HEK293 (cell line): ENCODE measurements at regions not wholly inside any gene's neighbourhood (a gene's known extent, or its start where the extent isn't known, plus 50 kb on each side); places are given as distances from the start of the nearest gene placed in this dataset.

Source experiments
- ATF2 ChIP-seq: fragments of 450-650 bp; formaldehyde crosslinking; IDR thresholded peaks from 2 replicates; pipeline ENCODE4 v1.5.1; 2016; ENCODE audit warnings: missing biosample characterization, missing genetic modification characterization, low read depth
- HOXC10 ChIP-seq: sonication (generic); formaldehyde crosslinking; IDR thresholded peaks from 2 replicates; pipeline ENCODE4 v1.8.1; 2023; ENCODE audit warnings: mild to moderate bottlenecking, missing genetic modification reagents
- PATZ1 ChIP-seq: fragments of 450-650 bp; formaldehyde crosslinking; IDR thresholded peaks from 2 replicates; pipeline ENCODE4 v1.5.1; 2016; ENCODE audit warnings: missing biosample characterization, missing genetic modification characterization
- PRDM10 ChIP-seq: fragments of 450-650 bp; formaldehyde crosslinking; IDR thresholded peaks from 2 replicates; pipeline ENCODE4 v1.5.1; 2016; ENCODE audit warnings: missing biosample characterization, missing genetic modification characterization
- SCRT2 ChIP-seq: fragments of 450-650 bp; formaldehyde crosslinking; IDR thresholded peaks from 2 replicates; pipeline ENCODE4 v1.5.1; 2016; ENCODE audit warnings: missing biosample characterization, missing genetic modification characterization
- ZBTB10 ChIP-seq: fragments of 450-650 bp; formaldehyde crosslinking; IDR thresholded peaks from 2 replicates; pipeline ENCODE4 v1.5.1; 2016; ENCODE audit warnings: missing biosample characterization, missing genetic modification characterization
- ZBTB6 ChIP-seq: fragments of 450-650 bp; formaldehyde crosslinking; IDR thresholded peaks from 2 replicates; pipeline ENCODE4 v1.5.1; 2017; ENCODE audit warnings: missing biosample characterization, missing genetic modification characterization
- ZBTB8A ChIP-seq: fragments of 450-650 bp; formaldehyde crosslinking; IDR thresholded peaks from 2 replicates; pipeline ENCODE4 v1.5.1; 2016; ENCODE audit warnings: missing biosample characterization, missing genetic modification characterization
- ZNF155 ChIP-seq: fragments of 450-650 bp; formaldehyde crosslinking; IDR thresholded peaks from 2 replicates; pipeline ENCODE4 v1.5.1; 2016; ENCODE audit warnings: missing biosample characterization, missing genetic modification characterization
- ZNF174 ChIP-seq: fragments of 450-650 bp; formaldehyde crosslinking; IDR thresholded peaks from 2 replicates; pipeline ENCODE4 v1.5.0; 2017; ENCODE audit warnings: missing biosample characterization, mild to moderate bottlenecking, missing genetic modification characterization
- ZNF19 ChIP-seq: fragments of 450-650 bp; formaldehyde crosslinking; IDR thresholded peaks from 2 replicates; pipeline ENCODE4; 2016; ENCODE audit warnings: missing biosample characterization, missing genetic modification characterization, low read depth
- ZNF221 ChIP-seq: fragments of 450-650 bp; formaldehyde crosslinking; IDR thresholded peaks from 2 replicates; pipeline ENCODE4 v1.5.1; 2017; ENCODE audit warnings: missing biosample characterization, missing genetic modification characterization, borderline replicate concordance
- ZNF23 ChIP-seq: fragments of 450-650 bp; formaldehyde crosslinking; IDR thresholded peaks from 2 replicates; pipeline ENCODE4 v1.5.1; 2016; ENCODE audit warnings: missing biosample characterization, missing genetic modification characterization, borderline replicate concordance
- ZNF280D ChIP-seq: fragments of 450-650 bp; formaldehyde crosslinking; IDR thresholded peaks from 2 replicates; pipeline ENCODE4 v1.5.1; 2016; ENCODE audit warnings: missing biosample characterization, missing genetic modification characterization
- ZNF311 ChIP-seq: fragments of 450-650 bp; formaldehyde crosslinking; IDR thresholded peaks from 2 replicates; pipeline ENCODE4 v1.5.1; 2017; ENCODE audit warnings: missing biosample characterization, missing genetic modification characterization, borderline replicate concordance
- ZNF354C ChIP-seq: fragments of 450-650 bp; formaldehyde crosslinking; IDR thresholded peaks from 2 replicates; pipeline ENCODE4 v1.5.1; 2016; ENCODE audit warnings: missing biosample characterization, missing genetic modification characterization, low read depth, borderline replicate concordance
- ZNF394 ChIP-seq: fragments of 450-650 bp; formaldehyde crosslinking; IDR thresholded peaks from 2 replicates; pipeline ENCODE4 v1.5.1; 2016; ENCODE audit warnings: missing biosample characterization, missing genetic modification characterization, mild to moderate bottlenecking, moderate library complexity, borderline replicate concordance
- ZNF404 ChIP-seq: fragments of 450-650 bp; formaldehyde crosslinking; IDR thresholded peaks from 2 replicates; pipeline ENCODE4 v1.5.1; 2017; ENCODE audit warnings: missing biosample characterization, missing genetic modification characterization
- ZNF501 ChIP-seq: fragments of 450-650 bp; formaldehyde crosslinking; IDR thresholded peaks from 2 replicates; pipeline ENCODE4 v1.5.1; 2016; ENCODE audit warnings: missing biosample characterization, missing genetic modification characterization
- ZNF544 ChIP-seq: fragments of 450-650 bp; formaldehyde crosslinking; IDR thresholded peaks from 2 replicates; pipeline ENCODE4 v1.5.0; 2017; ENCODE audit warnings: missing biosample characterization, missing genetic modification characterization
- ZNF558 ChIP-seq: fragments of 450-650 bp; formaldehyde crosslinking; IDR thresholded peaks from 2 replicates; pipeline ENCODE4 v1.5.1; 2016; ENCODE audit warnings: missing biosample characterization, missing genetic modification characterization
- ZNF610 ChIP-seq: fragments of 450-650 bp; formaldehyde crosslinking; IDR thresholded peaks from 2 replicates; pipeline ENCODE4 v1.5.1; 2016; ENCODE audit warnings: missing biosample characterization, missing genetic modification characterization, borderline replicate concordance
- ZNF701 ChIP-seq: fragments of 450-650 bp; formaldehyde crosslinking; IDR thresholded peaks from 2 replicates; pipeline ENCODE4 v1.5.1; 2016; ENCODE audit warnings: missing biosample characterization, missing genetic modification characterization
- ZNF768 ChIP-seq: fragments of 450-650 bp; formaldehyde crosslinking; IDR thresholded peaks from 2 replicates; pipeline ENCODE4 v1.5.1; 2018; ENCODE audit warnings: missing biosample characterization, mild to moderate bottlenecking, missing genetic modification characterization
- ZNF776 ChIP-seq: fragments of 450-650 bp; formaldehyde crosslinking; IDR thresholded peaks from 2 replicates; pipeline ENCODE4 v1.5.0; 2017; ENCODE audit warnings: missing biosample characterization, missing genetic modification characterization, borderline replicate concordance
- ZNF837 ChIP-seq: fragments of 450-650 bp; formaldehyde crosslinking; IDR thresholded peaks from 2 replicates; pipeline ENCODE4 v1.5.1; 2016; ENCODE audit warnings: missing biosample characterization, missing genetic modification characterization

- TF ChIP-seq PATZ1 (tag by site-specific recombination) (no peak; the same call in 1 of the 2 replicates), ZBTB6 (tag by site-specific recombination) (peak; percentile 72; the same call in 1 of the 2 replicates), ZNF394 (tag by site-specific recombination) (no peak), PRDM10 (peak; percentile 76), ZNF354C (no peak), ZBTB10 (tag by site-specific recombination) (no peak), ZNF610 (no peak), ZNF221 (tag by site-specific recombination) (no peak), ZNF776 (tag by site-specific recombination) (no peak), ZNF19 (tag by site-specific recombination) (no peak), ZBTB8A (tag by site-specific recombination) (0 out of 2 replicates have a peak, but pooled peaks have one; percentile 23), ZNF311 (tag by site-specific recombination) (no peak), ZNF174 (no peak), ZNF558 (tag by site-specific recombination) (no peak), ZNF544 (tag by site-specific recombination) (no peak), ZNF501 (tag by site-specific recombination) (no peak), ZNF701 (tag by site-specific recombination) (no peak), HOXC10 (CRISPR knock-in tag) (no peak), ZNF404 (tag by site-specific recombination) (no peak), ZNF155 (tag by site-specific recombination) (no peak), SCRT2 (no peak), ZNF837 (tag by site-specific recombination) (no peak), ZNF23 (tag by site-specific recombination) (no peak), ATF2 (tag by site-specific recombination) (no peak), ZNF768 (no peak), ZNF280D (tag by site-specific recombination) (no peak)
Observed at GRCh38 chr17:72386619-72387237, 265.9 kb downstream of the SOX9 start (continued).
